KG1 (cell line): ENCODE measurements at regions not wholly inside any gene's neighbourhood (a gene's known extent, or its start where the extent isn't known, plus 50 kb on each side); places are given as distances from the start of the nearest gene placed in this dataset.
"Not testable (repeated sequence)": the region's sequence is repeated elsewhere in the genome, so short reads cannot be mapped to it uniquely, and the experiment has no call there.

Experiments used
- DNase-seq: peaks from one replicate; lab custom pipeline; 2025; lab: John Stamatoyannopoulos, UW

DNA sequence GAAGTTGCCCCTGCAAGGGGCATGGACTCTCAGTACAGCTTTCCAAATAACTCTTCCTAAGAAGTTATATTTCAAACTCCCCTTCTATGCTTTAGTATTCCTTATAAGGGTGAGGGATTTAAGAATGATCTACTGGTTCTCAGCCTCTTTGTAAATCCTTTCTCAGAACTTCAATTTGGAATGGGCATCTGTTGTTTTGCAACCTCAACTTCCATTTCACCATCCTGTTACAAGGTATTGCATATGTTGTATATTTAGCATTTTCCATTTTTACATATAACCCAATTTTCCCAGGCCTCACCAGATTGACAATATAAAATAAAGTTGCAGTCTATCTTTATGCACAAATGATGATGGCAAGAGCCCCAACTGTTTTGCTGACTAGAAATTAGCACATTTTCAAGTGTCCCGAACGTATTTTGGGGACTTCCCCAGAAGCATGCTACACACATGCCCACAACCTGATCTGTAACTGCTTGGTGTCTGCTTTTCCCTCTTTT, 154.9 kb upstream of the CARMIL1 start:
- DNase-seq = no peak

DNA sequence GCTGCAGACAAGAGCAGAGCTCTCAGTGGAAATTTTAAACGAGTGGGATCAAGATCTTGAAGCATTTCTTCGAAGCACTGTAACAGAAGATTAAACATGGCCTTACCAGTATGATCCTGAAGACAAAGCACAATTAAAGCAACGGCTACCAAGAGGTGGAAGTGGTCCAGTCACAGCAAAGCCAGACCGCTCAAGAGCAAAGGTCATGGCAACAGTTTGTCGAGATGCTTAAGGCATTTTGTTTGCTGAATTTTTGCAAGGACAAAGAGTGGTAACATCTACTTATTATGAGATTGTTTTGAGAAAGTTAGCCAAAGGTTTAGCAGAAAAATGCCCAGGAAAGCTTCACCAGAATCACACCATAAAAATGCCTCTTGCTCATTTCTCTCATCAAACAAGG, 153.4 kb upstream of the CARMIL1 start:
- no peak for DNase-seq

DNA sequence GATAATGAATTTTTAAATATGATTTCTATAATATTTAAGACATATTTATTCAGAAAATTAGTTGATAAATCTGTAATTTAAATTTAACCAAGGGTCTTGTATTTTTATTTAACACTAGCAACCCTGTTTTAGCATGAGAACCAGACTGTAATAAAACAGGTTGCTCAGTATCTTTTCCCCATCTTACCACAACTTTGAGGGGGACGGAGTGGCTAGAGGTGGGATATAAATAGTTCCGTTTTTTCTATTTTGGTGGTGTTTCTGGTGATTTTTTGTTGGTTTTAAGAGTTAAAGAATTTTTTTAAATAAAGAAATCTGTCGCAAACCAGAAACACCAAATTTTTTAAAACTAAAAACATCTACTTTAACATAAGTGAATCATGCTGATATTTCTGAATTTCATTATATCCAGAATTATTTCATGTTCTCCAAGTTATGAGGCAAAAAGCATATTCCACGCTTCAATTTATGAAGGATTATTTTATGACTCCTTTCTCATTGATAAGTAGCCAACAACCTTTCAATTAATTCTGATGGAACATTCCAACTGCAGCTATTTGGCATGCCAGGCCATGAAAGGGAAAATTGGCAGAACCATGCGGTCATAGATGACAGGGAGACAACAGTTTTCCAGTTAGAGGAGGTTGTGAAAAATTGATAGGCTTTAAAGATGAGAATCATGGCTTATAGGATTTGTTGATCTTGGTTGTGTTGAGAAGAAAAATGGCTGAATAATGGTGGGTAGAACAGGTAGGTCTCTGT, 151.9 kb upstream of the CARMIL1 start:
- no peak for DNase-seq

DNA sequence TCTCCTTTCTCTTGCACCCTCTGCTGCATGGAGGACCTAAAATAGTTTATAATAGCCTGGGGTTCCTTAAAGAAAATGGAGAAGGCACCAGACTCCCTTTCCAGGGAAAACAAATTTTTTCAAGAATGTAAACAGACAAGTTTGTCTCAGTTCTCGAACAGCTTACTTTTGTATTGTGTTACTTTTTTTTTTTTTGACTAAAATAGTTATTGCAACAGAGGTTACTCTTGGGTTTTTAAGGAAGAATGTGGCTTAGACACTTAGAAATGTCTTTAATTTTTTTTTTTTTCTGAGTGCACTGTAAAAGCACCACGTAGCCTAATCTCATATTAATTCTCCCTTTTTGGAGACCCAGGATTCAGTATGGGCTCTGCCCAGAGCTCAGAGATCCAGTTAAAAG, 148.7 kb upstream of the CARMIL1 start:
- DNase-seq = no peak

DNA sequence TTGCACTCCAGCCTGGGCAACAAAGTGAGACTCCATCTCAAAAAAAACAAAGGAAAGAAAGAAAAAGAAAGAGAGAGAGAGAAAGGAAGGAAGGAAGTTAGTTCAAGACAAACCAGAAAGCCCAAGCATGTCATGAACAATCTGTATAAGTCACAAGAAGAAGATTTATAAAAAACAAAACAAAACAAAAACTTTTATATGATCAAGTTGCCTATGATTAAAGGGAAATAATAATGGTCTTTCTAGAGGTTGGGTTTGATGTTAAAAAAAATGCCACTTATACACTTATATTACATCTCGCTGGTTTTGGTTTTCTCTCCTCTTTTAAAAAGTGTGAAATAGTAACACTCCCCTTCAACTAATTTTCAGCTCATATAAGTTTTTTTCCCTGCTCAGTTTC, 146.2 kb upstream of the CARMIL1 start:
- DNase-seq = no peak

DNA sequence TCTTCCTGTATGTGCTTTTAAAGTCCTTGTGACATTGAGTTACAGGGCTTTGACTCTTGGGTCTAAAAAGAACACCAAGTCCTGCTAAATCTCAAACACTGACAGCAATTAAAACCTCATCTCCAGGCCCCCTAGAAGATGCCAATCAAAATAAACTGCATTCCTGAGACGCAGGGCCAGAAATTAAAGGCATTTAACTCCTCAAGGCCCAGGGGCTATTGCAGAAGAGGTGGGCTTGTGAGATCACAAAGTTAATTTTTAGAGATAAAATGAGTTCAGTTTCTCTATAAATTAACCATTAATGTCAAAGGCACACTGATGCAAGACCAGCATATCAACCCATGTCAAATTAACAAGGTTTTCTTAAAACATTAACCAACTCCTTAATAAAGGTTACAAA, 145.6 kb upstream of the CARMIL1 start:
- no peak for DNase-seq

GRCh38 chr6:25136854-25137253, 142.3 kb upstream of the CARMIL1 start:
- DNase-seq = no peak

- peak; percentile 34 for DNase-seq
Observed at GRCh38 chr6:25137480-25137879, 141.7 kb upstream of the CARMIL1 start.

GRCh38 chr6:25137916-25138232, 141.3 kb upstream of the CARMIL1 start:
- no peak for DNase-seq

GRCh38 chr6:25138233-25138933, 140.8 kb upstream of the CARMIL1 start:
- DNase-seq = peak; percentile 84

DNA sequence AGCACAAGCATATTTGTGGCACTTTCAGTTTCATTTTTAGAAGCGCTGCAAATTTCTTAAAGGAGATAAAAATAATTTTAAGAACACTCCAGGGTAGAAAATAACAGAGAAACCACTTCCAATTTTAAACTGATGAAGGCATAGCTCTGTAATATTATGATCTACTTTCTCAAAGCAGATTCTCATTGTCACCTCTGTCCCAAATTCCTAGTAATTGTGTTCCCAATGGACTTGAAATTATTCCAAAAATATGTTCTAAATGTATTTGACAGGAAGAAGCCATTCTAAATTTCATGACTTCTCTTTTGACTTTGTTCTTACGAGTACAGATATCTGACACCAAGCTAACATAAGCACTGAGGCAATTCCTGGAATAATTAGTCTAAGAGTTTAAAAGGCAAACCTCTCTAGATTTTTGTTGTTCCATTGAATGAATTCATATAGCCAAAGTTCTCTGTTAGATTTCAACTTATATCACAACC, 140.2 kb upstream of the CARMIL1 start:
- DNase-seq = no peak

DNA sequence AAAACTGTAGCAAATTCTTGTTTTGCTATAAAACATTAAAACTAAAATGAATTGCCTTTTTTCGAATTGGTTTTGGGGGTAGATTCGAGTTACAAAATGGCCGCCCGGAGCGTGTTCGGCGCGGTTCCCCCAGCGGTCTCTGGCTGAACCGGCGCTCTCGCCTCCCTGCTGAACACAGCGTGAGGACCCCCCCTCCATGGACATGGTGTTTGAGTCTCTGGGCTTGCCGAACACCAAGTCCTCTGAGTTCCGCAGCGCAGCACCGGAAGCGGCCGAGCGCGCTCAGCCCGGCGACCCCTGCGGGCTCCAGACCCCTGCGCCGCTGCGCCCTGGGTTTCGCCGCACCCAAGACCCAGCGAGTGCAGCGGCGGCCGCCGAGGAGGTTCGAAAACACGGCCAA, 139.6 kb upstream of the CARMIL1 start:
- not testable (repeated sequence) for DNase-seq

DNA sequence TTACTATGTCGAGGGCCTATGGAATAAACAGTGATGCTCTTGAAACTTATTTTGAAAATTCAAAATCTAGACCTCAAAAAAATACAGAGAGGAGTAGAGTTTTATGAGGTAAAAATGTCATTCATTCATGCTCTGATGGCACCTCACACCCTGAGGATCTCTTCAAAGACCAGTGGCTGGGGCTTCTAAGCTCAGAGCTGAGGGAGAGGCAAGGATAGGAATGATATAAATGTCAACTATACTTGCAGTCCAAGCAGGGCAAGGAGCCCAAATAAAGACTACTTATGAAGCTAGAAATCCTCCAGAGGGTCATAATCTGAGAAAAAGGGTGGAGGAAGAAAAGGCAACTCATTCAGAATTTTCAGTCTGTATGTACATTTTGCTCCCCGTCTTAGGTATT, 136.7 kb upstream of the CARMIL1 start:
- DNase-seq = no peak

DNA sequence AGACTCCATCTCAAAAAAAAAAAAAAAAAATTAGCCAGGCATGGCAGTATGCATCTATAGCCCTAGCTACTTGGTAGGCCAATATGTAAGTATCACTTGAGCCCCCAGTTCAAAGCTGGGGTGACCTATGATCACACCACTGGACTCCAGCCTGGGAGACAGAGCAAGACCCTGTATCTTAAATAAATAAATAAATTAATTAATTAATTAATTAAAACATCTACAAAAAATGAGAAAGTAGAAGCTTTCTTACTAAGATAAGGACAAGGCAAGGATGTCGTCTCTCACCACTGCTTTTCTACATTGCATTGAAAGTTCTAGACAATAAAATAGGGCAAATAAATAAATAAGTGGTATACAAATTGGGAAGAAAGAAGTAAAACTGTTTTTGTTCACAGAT, 134.3 kb upstream of the CARMIL1 start:
- DNase-seq = no peak

DNA sequence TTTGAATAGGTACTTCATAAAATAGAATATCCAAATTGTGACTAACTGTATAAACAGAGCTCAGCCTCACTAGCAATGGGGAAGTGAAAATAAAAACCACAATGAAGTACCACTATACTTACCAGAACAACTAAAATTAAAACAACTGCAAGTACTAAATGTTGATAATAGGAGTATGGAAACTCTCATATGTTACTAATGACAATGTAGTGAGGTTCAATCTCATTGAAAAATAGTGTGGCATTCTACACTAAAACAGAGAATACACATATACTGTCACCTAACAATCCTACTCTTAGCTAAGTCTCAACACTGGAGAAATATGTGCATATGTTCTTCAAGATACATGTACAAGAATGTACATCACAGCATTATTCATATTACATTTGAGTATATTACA, 132.0 kb upstream of the CARMIL1 start:
- DNase-seq = no peak

DNA sequence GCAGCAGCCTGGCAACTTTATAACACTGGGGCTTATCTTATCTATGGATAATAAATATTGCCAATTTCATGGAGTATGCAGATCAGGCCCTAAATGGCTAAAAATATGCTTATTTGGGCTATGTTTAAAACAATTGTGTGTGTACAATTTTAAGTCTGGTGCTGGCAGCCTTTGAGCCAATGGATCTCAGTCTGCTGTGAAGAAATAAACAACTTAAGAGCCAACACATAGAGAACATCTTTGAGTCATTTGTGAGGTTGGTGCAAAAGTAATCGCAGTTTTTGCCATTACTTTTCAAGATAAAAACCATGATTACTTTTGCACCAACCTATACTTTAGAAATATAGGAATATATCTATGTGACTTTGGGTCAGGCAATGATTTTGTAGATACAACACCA, 129.1 kb upstream of the CARMIL1 start:
- DNase-seq = no peak

- DNase-seq = no peak
Observed at GRCh38 chr6:25150863-25151262, 128.3 kb upstream of the CARMIL1 start.

DNA sequence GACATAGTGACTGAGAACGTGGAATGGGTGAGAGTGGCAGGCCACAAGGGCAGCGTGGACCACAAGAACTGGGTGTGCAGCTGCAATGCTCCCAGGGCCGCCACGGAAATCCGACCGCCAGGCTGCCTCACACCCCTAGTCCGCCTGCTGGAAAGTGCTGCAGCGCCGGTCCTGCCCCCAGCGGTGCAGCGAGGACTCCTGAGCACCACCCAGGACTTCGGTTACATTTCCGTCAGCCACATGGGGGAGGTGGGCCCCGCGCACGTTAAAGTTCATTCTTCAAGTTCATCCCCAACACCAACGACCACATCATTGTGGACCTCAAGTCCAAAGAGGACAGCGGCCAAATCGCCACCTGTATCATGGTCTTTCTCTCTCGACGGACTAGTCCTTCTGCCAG, 126.1 kb upstream of the CARMIL1 start:
- no peak for DNase-seq

DNA sequence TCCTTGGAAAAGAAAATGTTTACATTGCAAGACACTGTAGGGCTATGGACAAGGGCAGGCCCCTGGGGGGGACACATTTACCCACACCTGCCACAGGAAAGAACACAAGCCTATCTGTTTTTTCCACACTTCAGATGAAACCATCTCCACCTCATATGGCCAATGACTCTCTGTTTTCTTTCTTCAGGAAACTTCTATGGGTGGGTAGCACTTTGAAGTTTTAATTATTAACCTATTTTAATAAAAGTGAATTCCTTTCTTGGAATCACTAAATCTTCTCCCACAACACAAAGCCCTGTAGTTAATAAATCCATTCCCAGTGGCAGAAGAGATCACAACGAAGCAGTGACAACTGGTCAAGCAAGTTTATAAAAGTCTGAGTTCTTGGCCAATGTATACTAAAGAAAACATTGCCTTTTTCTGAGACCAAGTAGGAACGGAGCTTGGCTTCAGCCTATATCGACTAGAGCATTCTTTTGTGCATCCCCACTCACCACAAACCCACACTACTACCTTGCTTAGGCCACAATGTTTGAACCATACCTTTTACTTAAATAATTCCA, 125.1 kb upstream of the CARMIL1 start:
- DNase-seq = no peak

GRCh38 chr6:25155211-25155610, 124.0 kb upstream of the CARMIL1 start:
- DNase-seq = no peak

GRCh38 chr6:25156123-25156522, 123.1 kb upstream of the CARMIL1 start:
- no peak for DNase-seq

GRCh38 chr6:25157183-25157582, 122.0 kb upstream of the CARMIL1 start:
- no peak for DNase-seq

- DNase-seq = no peak
Observed at GRCh38 chr6:25157842-25158241, 121.3 kb upstream of the CARMIL1 start.
